CD4-positive, alpha-beta T cell (primary cell): ENCODE measurements at regions not wholly inside any gene's neighbourhood (a gene's known extent, or its start where the extent isn't known, plus 50 kb on each side); places are given as distances from the start of the nearest gene placed in this dataset.
"Not testable (repeated sequence)": the region's sequence is repeated elsewhere in the genome, so short reads cannot be mapped to it uniquely, and the experiment has no call there.

Source experiments
- ATAC-seq: fragments of 200-7000 bp; cut with Tn5 transposase; one replicate; pipeline ENCODE4 v1.10.0; 2022; ENCODE audit warnings: mild to moderate bottlenecking; ENCODE audit not compliant: poor library complexity
- CTCF ChIA-PET: fragments of 350-600 bp; sonication (Branson Sonifier 250); formaldehyde crosslinking; loops from one replicate; lab custom pipeline; 2021; ENCODE audit warnings: antibody characterized with exemption, inconsistent platforms; lab: Charles Lee
- POLR2A ChIA-PET: fragments of 350-600 bp; sonication (Branson Sonifier 250); formaldehyde crosslinking; loops from one replicate; lab custom pipeline; 2021; ENCODE audit warnings: antibody characterized with exemption, inconsistent platforms; lab: Charles Lee
- DNase-seq, 14 experiments: peaks; one replicate each; pipeline ENCODE4 v3.0.0-alpha.2; 2013 to 2020; ENCODE audit warnings: mixed read lengths in 2 of 14
- H3K27ac ChIP-seq, 2 donors: one replicate each; pipeline versions ENCODE4 v1.5.1 to v1.7.0; 2013; ENCODE audit warnings: low read length in 2 of 2, low read depth in 1 of 2, mild to moderate bottlenecking in 1 of 2
- H3K27me3 ChIP-seq, 2 experiments: 1 replicate in 1 of 2; 2 replicates in 1 of 2; pipeline versions ENCODE4 v1.6.1 to v1.7.0; 2013; ENCODE audit warnings: low read length in 2 of 2, control low read depth in 1 of 2, mild to moderate bottlenecking in 1 of 2, moderate library complexity in 1 of 2; ENCODE audit not compliant: insufficient read depth in 2 of 2, control insufficient read depth in 1 of 2
- H3K36me3 ChIP-seq: one replicate; pipeline ENCODE4 v1.6.1; 2013; ENCODE audit warnings: low read length, control low read depth; ENCODE audit not compliant: insufficient read depth
- H3K4me1 ChIP-seq: one replicate; pipeline ENCODE4 v1.6.1; 2013; ENCODE audit warnings: low read length, control low read depth; ENCODE audit not compliant: insufficient read depth
- H3K4me3 ChIP-seq: one replicate; pipeline ENCODE4 v1.5.1; 2013; ENCODE audit warnings: mild to moderate bottlenecking, low read length, moderate library complexity
- H3K9me3 ChIP-seq, 2 experiments: 1 replicate in 1 of 2; 2 replicates in 1 of 2; pipeline versions ENCODE4 v1.6.1 to v1.7.0; 2013; ENCODE audit warnings: low read length in 2 of 2, mild to moderate bottlenecking in 2 of 2, control low read depth in 1 of 2, moderate library complexity in 1 of 2; ENCODE audit not compliant: control insufficient read depth in 1 of 2, insufficient read depth in 1 of 2
- H3K27ac Mint-ChIP-seq: one replicate; pipeline ENCODE4 v1.8.0; 2020; ENCODE audit warnings: mixed read lengths
- H3K27me3 Mint-ChIP-seq: one replicate; pipeline ENCODE4 v1.8.0; 2021; ENCODE audit warnings: mixed read lengths
- H3K36me3 Mint-ChIP-seq: one replicate; pipeline ENCODE4 v1.8.0; 2021; ENCODE audit warnings: low read depth, mixed read lengths
- H3K4me1 Mint-ChIP-seq: one replicate; pipeline ENCODE4 v1.8.0; 2021; ENCODE audit warnings: low read depth, mixed read lengths
- H3K4me3 Mint-ChIP-seq: one replicate; pipeline ENCODE4 v1.8.0; 2020; ENCODE audit warnings: mild to moderate bottlenecking, mixed read lengths
- H3K9me3 Mint-ChIP-seq: one replicate; pipeline ENCODE4 v1.8.0; 2020; ENCODE audit warnings: mixed read lengths
- intact Hi-C, 2 experiments: fragments of 100-400 bp; cut with DNase I in 1 of 2; cut with micrococcal nuclease in 1 of 2; formaldehyde crosslinking; loops; one replicate each; pipeline versions ENCODE4 v1.15.1 to v1.9.0; 2023 to 2025; cut with DNase I, micrococcal nuclease
- TF ChIP-seq, protein P1 (sequence below): fragments of 200-600 bp; IDR thresholded peaks from one replicate; pipeline ENCODE4 v1.8.0; 2022; ENCODE audit warnings: antibody characterized with exemption, mild to moderate bottlenecking

DNA sequence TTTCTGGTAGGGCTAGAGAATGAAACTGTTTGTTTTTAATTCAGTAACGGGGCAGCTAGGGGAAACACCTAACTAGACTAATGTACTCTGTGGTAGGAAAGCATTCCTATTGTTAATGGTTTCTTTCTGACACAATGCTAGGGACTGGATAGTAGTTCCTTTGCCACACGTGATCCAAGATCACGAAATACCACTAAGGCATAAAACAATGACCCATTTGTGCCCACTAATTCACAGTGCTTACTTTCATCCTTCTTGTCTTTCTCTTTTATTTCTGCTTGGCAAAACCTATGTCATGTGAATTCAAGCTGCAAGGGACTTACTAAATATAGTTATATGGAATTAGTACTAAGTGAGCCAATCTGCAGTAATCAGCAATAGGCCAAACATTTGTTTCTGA lies 834.1 kb upstream of the SLITRK6 start:
- CTCF ChIA-PET, result no interaction called here
- H3K4me1 Mint-ChIP-seq, result no peaks in the 10 kb centered on the region

GRCh38 chr13:86651171-86651570 lies 852.0 kb upstream of the SLITRK6 start:
- H3K4me1 ChIP-seq, CTCF ChIA-PET, POLR2A ChIA-PET, DNase-seq, ATAC-seq, H3K4me3 Mint-ChIP-seq, H3K9me3 Mint-ChIP-seq, H3K27me3 Mint-ChIP-seq, H3K36me3 Mint-ChIP-seq, H3K36me3 ChIP-seq, H3K27ac Mint-ChIP-seq, H3K4me3 ChIP-seq, H3K9me3 ChIP-seq, H3K4me1 Mint-ChIP-seq, H3K27me3 ChIP-seq, H3K27ac ChIP-seq, intact Hi-C loops: not testable (repeated sequence)

More for the DNA sequence above, 834.1 kb upstream of the SLITRK6 start:
- H3K27ac Mint-ChIP-seq, result no peak overlapping the region
- no peak for ATAC-seq
- H3K9me3 ChIP-seq, result peaks cover 4 to 10% of the 10 kb centered on the region in 2 experiments
- H3K36me3 ChIP-seq, result no peaks in the 10 kb centered on the region
- no peak overlapping the region for H3K27ac ChIP-seq
- H3K4me1 ChIP-seq, result no peaks in the 10 kb centered on the region
- no peaks in the 10 kb centered on the region for H3K27me3 Mint-ChIP-seq
- H3K27me3 ChIP-seq, result no peaks in the 10 kb centered on the region
- no peak overlapping the region for H3K4me3 ChIP-seq
- no peaks in the 10 kb centered on the region for H3K9me3 Mint-ChIP-seq
- H3K36me3 Mint-ChIP-seq, result no peaks in the 10 kb centered on the region
- DNase-seq, result no peak
- intact Hi-C loops, result no loop called here
- H3K4me3 Mint-ChIP-seq, result no peak overlapping the region
- POLR2A ChIA-PET, result no interaction called here
- TF ChIP-seq, protein P1, sequence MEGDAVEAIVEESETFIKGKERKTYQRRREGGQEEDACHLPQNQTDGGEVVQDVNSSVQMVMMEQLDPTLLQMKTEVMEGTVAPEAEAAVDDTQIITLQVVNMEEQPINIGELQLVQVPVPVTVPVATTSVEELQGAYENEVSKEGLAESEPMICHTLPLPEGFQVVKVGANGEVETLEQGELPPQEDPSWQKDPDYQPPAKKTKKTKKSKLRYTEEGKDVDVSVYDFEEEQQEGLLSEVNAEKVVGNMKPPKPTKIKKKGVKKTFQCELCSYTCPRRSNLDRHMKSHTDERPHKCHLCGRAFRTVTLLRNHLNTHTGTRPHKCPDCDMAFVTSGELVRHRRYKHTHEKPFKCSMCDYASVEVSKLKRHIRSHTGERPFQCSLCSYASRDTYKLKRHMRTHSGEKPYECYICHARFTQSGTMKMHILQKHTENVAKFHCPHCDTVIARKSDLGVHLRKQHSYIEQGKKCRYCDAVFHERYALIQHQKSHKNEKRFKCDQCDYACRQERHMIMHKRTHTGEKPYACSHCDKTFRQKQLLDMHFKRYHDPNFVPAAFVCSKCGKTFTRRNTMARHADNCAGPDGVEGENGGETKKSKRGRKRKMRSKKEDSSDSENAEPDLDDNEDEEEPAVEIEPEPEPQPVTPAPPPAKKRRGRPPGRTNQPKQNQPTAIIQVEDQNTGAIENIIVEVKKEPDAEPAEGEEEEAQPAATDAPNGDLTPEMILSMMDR, result no peak

DNA sequence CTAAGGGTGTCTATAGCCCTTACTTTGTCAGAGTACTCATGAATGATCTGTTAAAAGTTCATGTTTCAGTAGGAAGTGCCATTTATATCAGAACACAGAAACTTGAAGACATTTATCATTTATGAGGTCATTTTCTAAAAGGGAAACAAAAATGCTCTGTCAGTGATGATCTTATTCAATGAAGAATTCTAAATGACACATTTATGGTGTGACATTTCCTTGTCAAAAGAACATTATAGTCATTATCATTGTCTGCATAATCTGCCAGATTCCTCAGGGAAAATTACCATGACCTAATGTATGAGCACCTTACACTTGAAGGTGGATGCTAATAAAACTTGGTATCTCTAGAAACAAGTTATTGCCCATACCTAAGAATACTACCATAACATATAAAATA lies 853.8 kb upstream of the SLITRK6 start:
- CTCF ChIA-PET, result no interaction called here
- no peak overlapping the region for H3K27ac ChIP-seq
- no peaks in the 10 kb centered on the region for H3K4me1 ChIP-seq
- Mint-ChIP-seq H3K27ac (no peak overlapping the region), H3K4me1 (no peaks in the 10 kb centered on the region), H3K27me3 (no peaks in the 10 kb centered on the region), H3K9me3 (peaks cover 12% of the 10 kb centered on the region), H3K36me3 (no peaks in the 10 kb centered on the region), H3K4me3 (no peak overlapping the region)
- H3K9me3 ChIP-seq, result peaks cover 0 to 9% of the 10 kb centered on the region in 2 experiments
- TF ChIP-seq, protein P1, result no peak
- intact Hi-C loops, result no loop called here
- ATAC-seq (no peak), DNase-seq (no peak)
- H3K27me3 ChIP-seq, result no peaks in the 10 kb centered on the region
- POLR2A ChIA-PET, result no interaction called here
- H3K4me3 ChIP-seq, result no peak overlapping the region
- no peaks in the 10 kb centered on the region for H3K36me3 ChIP-seq

DNA sequence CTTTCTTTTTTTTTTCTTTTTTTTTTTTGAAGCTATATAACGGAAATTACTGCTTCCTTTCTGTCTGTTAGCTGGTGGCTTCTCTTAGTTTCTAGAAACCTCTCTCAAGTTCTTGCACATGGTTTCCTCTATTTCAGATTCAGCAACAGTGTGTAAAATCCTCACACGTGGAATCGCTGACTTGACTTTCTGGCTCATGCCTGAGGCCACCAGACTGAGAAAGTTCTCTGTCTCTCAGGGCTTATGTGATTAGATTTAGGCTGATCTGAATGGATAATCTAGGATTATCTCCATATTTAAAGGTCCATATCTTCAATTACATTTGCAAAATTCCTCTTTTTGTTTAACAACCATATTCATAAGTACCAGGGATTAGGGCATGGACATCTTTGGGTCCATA lies 856.3 kb upstream of the SLITRK6 start:
- H3K36me3 ChIP-seq, result no peaks in the 10 kb centered on the region
- Mint-ChIP-seq H3K36me3 (no peaks in the 10 kb centered on the region), H3K27me3 (no peaks in the 10 kb centered on the region), H3K4me3 (no peak overlapping the region), H3K4me1 (no peaks in the 10 kb centered on the region), H3K27ac (no peak overlapping the region), H3K9me3 (peaks cover 11% of the 10 kb centered on the region)
- H3K27ac ChIP-seq, result no peak overlapping the region
- TF ChIP-seq, protein P1, result no peak
- CTCF ChIA-PET, result no interaction called here
- ATAC-seq, result no peak
- H3K9me3 ChIP-seq, result peaks cover 0 to 13% of the 10 kb centered on the region in 2 experiments
- POLR2A ChIA-PET, result no interaction called here
- DNase-seq, result no peak
- H3K4me3 ChIP-seq, result no peak overlapping the region
- H3K4me1 ChIP-seq, result no peaks in the 10 kb centered on the region
- H3K27me3 ChIP-seq, result no peaks in the 10 kb centered on the region
- intact Hi-C loops, result no loop called here
